ENCODE measurements at regions not wholly inside any gene's neighbourhood (a gene's known extent, or its start where the extent isn't known, plus 50 kb on each side); places are given as distances from the start of the nearest gene placed in this dataset.
"Not testable (repeated sequence)": the region's sequence is repeated elsewhere in the genome, so short reads cannot be mapped to it uniquely, and the experiment has no call there.

- in situ Hi-C loops (cut with HindIII; ENCODE audit: low pct_ligation_motif_present, low pct_unique_long_range_greater_than_20kb, low sequenced_read_pairs); DNase-seq: not testable (repeated sequence)
Observed at GRCh38 chr22:23449748-23450433, 130.2 kb downstream of the IGLL1 start.

- DNase-seq; in situ Hi-C loops (cut with HindIII; ENCODE audit: low pct_ligation_motif_present, low pct_unique_long_range_greater_than_20kb, low sequenced_read_pairs): not testable (repeated sequence)
Observed at GRCh38 chr22:23448499-23449288, 131.4 kb downstream of the IGLL1 start.

- in situ Hi-C loops (cut with HindIII; ENCODE audit: low pct_ligation_motif_present, low pct_unique_long_range_greater_than_20kb, low sequenced_read_pairs): no loop called here
- DNase-seq: no peak
Observed at GRCh38 chr22:23446796-23447350, 133.2 kb downstream of the IGLL1 start.

- DNase-seq; in situ Hi-C loops (cut with HindIII; ENCODE audit: low pct_ligation_motif_present, low pct_unique_long_range_greater_than_20kb, low sequenced_read_pairs): not testable (repeated sequence)
Observed at GRCh38 chr22:23446194-23446593, 133.9 kb downstream of the IGLL1 start.

DNA sequence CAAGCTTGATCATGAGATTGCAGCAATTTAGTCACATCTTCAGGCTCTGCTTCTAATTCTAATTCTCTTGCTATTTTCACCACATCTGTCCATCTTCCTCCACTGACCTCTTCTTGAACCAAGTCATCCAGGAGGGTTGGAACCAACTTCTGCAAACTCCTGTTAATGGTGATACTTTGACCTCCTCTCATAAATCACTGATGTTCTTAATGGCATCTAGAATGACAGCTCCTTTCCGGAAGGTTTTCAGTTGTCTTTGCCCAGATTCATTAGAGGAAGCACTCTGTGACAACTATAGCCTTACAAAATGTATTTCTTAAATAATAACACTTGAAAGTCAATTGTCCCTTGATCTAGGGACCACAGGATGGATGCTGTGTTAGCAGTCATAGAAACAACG lies 136.2 kb downstream of the IGLL1 start:
- DNase-seq; in situ Hi-C loops (cut with HindIII; ENCODE audit: low pct_ligation_motif_present, low pct_unique_long_range_greater_than_20kb, low sequenced_read_pairs): not testable (repeated sequence)

- DNase-seq; in situ Hi-C loops (cut with HindIII; ENCODE audit: low pct_ligation_motif_present, low pct_unique_long_range_greater_than_20kb, low sequenced_read_pairs): not testable (repeated sequence)
Observed at GRCh38 chr22:23439581-23439980, 140.5 kb downstream of the IGLL1 start.

DNA sequence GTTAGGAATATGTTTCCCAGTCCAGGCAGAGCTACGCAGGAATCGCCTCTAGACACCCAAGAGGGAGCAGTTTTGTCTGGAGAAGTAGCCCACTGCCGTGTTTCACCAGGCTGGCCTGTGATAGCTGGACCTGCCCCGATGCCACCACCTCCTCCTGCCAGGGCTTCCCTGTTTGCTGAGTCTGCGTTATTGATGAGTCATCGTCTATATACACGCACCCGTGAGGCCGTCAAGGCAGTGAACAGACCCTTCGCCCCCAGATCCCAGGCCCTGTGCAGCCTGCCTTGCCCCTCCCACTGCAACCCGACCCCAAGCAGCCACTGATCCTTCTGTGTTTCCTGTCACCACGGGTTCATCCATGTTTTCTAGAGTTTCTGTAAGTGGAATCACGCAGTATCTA lies 141.9 kb downstream of the IGLL1 start:
- DNase-seq: no peak
- in situ Hi-C loops (cut with HindIII; ENCODE audit: low pct_ligation_motif_present, low pct_unique_long_range_greater_than_20kb, low sequenced_read_pairs): no loop called here

GRCh38 chr22:23437779-23438178 lies 142.3 kb downstream of the IGLL1 start:
- in situ Hi-C loops (cut with HindIII; ENCODE audit: low pct_ligation_motif_present, low pct_unique_long_range_greater_than_20kb, low sequenced_read_pairs): no loop called here
- no peak for DNase-seq

DNA sequence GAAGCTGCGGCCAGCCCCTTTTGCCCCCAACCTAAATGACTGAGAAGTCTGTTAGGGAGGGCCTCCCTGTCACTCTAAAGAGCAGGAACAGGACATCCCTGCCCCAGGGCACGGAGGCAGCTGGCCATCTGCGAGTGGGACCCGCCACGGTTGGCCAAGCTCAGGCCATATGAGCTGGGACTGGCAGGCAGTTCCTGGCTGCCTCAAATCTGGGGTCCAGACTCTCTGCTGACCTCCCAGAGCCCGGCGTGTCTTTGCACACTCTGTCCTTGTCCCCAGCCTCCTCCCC lies 143.0 kb downstream of the IGLL1 start:
- DNase-seq; in situ Hi-C loops (cut with HindIII; ENCODE audit: low pct_ligation_motif_present, low pct_unique_long_range_greater_than_20kb, low sequenced_read_pairs): not testable (repeated sequence)

- in situ Hi-C loops (cut with HindIII; ENCODE audit: low pct_ligation_motif_present, low pct_unique_long_range_greater_than_20kb, low sequenced_read_pairs); DNase-seq: not testable (repeated sequence)
Observed at GRCh38 chr22:23436354-23437106, 143.6 kb downstream of the IGLL1 start.

GRCh38 chr22:23435186-23435585 lies 144.9 kb downstream of the IGLL1 start:
- in situ Hi-C loops (cut with HindIII; ENCODE audit: low pct_ligation_motif_present, low pct_unique_long_range_greater_than_20kb, low sequenced_read_pairs); DNase-seq: not testable (repeated sequence)

DNA sequence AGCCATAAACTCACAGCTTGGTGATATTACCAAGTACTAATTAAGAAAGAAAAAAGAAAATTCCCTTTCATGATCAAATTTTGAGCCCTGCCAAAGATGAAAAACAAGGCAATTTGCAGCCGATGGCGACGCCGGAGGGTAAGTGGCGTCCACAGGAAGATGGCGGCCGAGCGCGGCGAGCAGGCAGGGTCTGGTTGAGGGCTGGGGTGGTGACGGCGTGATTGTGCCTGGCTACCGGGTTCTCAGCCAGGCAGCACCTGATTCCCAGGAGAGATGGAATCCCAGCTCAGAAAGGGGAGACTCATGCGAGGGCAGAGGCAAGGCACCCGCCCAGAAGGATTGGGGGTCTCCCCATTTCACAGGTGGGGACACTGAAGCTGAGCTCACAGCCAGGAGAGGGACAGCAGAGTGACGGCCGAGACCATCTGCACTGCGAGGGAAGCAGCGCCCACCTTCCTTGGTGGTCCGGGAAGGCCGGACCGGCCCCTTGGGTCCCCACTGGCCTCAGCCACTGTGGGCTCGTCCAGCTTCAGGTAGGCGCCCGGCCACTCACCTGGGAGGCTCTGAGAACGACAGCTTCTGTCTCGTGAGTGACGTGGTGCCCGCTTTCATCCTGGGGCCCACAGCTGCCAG lies 145.8 kb downstream of the IGLL1 start:
- in situ Hi-C loops (cut with HindIII; ENCODE audit: low pct_ligation_motif_present, low pct_unique_long_range_greater_than_20kb, low sequenced_read_pairs): not testable (repeated sequence)

DNA sequence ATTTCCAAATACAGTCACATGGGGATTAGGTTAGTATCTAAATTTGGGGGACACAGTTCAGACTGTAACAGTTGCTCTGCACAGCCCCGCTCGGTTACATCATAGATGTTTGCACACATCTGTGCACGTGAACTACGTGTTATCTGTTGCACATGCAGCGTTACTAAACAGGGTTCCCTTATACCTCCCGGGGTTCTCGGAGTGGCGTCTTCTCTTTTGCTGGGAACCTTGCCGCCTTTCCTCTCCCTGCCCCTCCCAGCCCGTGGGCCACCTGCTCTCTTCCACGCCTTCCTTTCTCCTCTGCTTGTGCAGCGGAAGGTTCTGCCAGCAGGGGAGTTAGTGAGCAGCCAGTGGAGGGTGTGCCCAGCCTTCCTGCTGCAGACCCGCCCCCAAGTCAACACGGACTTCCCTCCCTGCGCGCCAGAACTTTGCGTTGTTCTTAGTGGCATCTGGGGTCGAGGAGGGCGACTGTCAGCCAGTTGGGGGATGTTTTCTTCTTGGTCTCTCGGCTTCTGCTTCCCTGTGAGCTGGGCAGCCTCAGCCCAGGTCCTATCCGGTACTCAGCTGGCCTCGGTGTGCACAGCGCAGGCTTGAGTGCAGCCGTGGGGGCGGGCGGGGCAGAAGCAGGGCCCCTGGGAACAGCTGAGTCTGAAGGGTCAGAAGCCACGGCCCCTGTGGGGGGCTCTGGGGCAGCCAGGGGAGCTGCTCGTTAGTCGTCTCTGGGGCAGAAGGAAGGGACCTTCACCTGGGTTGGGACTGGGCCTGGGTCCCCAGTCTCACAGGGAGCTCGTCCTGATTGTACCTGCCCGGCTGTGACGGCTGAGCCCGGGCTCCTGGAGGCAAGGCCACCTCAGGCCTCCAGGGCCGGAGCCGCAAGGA lies 146.7 kb downstream of the IGLL1 start:
- DNase-seq: peak; percentile 29
- in situ Hi-C loops (cut with HindIII; ENCODE audit: low pct_ligation_motif_present, low pct_unique_long_range_greater_than_20kb, low sequenced_read_pairs): not testable (repeated sequence)

More for the DNA sequence above, 145.8 kb downstream of the IGLL1 start:
- not testable (repeated sequence) for DNase-seq

DNA sequence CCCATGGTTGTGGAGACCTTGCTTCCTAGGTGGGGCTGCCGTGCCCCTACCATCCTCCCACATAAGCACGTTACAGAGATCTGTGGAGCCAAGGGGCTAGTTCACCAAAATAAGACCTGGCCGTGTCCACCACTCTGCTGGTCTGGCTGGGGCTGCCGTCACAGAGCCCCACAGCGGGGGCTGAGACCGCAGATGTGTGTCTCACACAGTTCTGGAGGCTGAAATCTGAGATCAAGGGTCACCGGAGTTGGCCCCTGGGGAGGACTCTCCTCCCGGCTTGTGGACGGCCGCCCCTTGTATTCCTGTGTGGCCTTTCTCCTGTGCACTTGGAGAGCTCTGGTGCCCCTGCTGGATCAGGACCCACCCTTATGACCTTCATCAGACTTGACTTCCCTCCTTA lies 147.4 kb downstream of the IGLL1 start:
- in situ Hi-C loops (cut with HindIII; ENCODE audit: low pct_ligation_motif_present, low pct_unique_long_range_greater_than_20kb, low sequenced_read_pairs): not testable (repeated sequence)

GRCh38 chr22:23431337-23432072 lies 148.6 kb downstream of the IGLL1 start:
- in situ Hi-C loops (cut with HindIII; ENCODE audit: low pct_ligation_motif_present, low pct_unique_long_range_greater_than_20kb, low sequenced_read_pairs): no loop called here
- no peak for DNase-seq

More for the DNA sequence above, 147.4 kb downstream of the IGLL1 start:
- not testable (repeated sequence) for DNase-seq

- DNase-seq; in situ Hi-C loops (cut with HindIII; ENCODE audit: low pct_ligation_motif_present, low pct_unique_long_range_greater_than_20kb, low sequenced_read_pairs): not testable (repeated sequence)
Observed at GRCh38 chr22:23424551-23425068, 155.5 kb downstream of the IGLL1 start.

DNA sequence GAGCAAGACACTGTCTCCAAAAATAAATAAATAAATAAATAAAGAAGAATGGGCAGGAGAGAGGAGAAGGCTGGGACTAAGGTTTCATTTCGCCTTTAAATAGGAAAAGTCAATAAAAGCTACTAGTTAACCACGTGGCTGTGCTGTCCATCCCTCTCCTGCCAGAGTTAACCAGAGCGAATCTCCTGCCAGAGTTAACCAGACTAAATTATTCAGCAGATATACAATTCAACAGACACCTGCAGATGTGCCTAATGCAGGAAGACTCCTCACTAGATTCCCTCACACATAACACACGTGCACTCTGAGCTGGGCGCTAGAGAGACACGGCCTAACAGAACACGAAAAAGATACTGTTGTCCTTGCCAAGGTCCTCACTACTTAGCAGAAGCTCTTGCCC lies 156.1 kb downstream of the IGLL1 start:
- no peak for DNase-seq
- in situ Hi-C loops (cut with HindIII; ENCODE audit: low pct_ligation_motif_present, low pct_unique_long_range_greater_than_20kb, low sequenced_read_pairs): no loop called here

All from ACHN (cell line).